Osteoblast (primary cell): ENCODE measurements at regions not wholly inside any gene's neighbourhood (a gene's known extent, or its start where the extent isn't known, plus 50 kb on each side); places are given as distances from the start of the nearest gene placed in this dataset.

Experiments used
- DNase-seq: peaks from one replicate; pipeline ENCODE4 v3.0.0; 2011; ENCODE audit warnings: low spot score, mixed read lengths; ENCODE audit not compliant: insufficient read length; ENCODE audit errors: missing footprints
- H2AFZ ChIP-seq: 2 replicates; pipeline ENCODE4 v1.6.0; 2011; ENCODE audit warnings: mild to moderate bottlenecking, low read length
- H3K27ac ChIP-seq: 2 replicates; pipeline ENCODE4 v1.5.1; 2011; ENCODE audit warnings: mild to moderate bottlenecking, low read depth, low read length, moderate library complexity
- H3K27me3 ChIP-seq: 2 replicates; pipeline ENCODE4 v1.6.0; 2012; ENCODE audit warnings: mild to moderate bottlenecking, control low read depth, inconsistent platforms, low read length, moderate library complexity; ENCODE audit not compliant: insufficient read depth
- H3K36me3 ChIP-seq: 2 replicates; pipeline ENCODE4 v1.5.1; 2011; ENCODE audit warnings: mild to moderate bottlenecking, low read length, control low read depth, moderate library complexity; ENCODE audit not compliant: insufficient read depth
- H3K4me1 ChIP-seq: 2 replicates; pipeline ENCODE4 v1.5.1; 2011; ENCODE audit warnings: mild to moderate bottlenecking, low read length, control low read depth, moderate library complexity; ENCODE audit not compliant: insufficient read depth
- H3K4me2 ChIP-seq: 2 replicates; pipeline ENCODE4 v1.6.0; 2011; ENCODE audit warnings: mild to moderate bottlenecking, low read length; ENCODE audit not compliant: insufficient read depth
- H3K4me3 ChIP-seq: fragments of 200-600 bp; sonication (generic); 3 replicates; pipeline ENCODE4 v1.5.1; 2012; ENCODE audit warnings: mild to moderate bottlenecking, low read length, inconsistent platforms; ENCODE audit not compliant: insufficient read depth
- H3K79me2 ChIP-seq: 2 replicates; pipeline ENCODE4 v1.6.0; 2012; ENCODE audit warnings: mild to moderate bottlenecking, low read length, control low read depth, inconsistent platforms; ENCODE audit not compliant: insufficient read depth
- H3K9me3 ChIP-seq: 2 replicates; pipeline ENCODE4 v1.5.1; 2011; ENCODE audit warnings: low read depth, low read length, control low read depth
- H4K20me1 ChIP-seq: 2 replicates; pipeline ENCODE4 v1.6.0; 2012; ENCODE audit warnings: mild to moderate bottlenecking, low read length, control low read depth; ENCODE audit not compliant: insufficient read depth
- TF ChIP-seq, protein P1 (sequence below): IDR thresholded peaks from 2 replicates; pipeline ENCODE4 v1.5.1; 2011; ENCODE audit warnings: mild to moderate bottlenecking, low read depth, low read length, moderate library complexity; ENCODE audit errors: extremely low read depth

DNA sequence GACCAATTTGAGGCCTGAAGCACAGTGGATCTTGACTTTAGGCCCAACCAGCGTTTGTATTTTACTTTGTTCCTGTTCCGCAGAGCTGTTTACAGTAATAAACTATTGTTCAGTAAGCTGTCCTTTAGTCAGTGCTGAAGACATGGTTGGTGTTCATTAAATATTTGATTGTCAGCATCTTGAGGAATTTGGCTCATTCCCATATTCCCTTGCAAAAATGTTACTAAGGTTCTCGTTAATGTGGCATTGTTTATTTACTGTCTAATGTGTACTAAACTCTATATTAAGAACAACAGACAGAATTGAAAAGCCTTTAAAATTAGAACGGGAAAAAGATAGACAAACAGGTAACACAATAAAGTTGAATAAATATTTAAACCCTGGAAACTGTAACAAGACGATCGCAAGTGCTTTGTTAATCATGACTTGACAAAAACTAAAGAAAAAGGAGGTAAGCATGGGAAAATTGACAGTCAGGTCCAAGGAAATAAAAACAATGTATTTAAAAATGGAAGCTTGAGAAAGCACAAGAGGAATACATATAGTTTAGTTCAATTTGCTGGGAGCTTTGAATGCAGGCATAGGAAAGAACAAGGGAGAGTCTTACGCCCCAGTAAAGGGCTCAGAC is 1060.8 kb upstream of the CRIM1 start:
- no peak for DNase-seq
- Histone ChIP-seq H2AFZ (no peak overlapping the region), H3K36me3 (no peaks in the 10 kb centered on the region), H4K20me1 (no peaks in the 10 kb centered on the region), H3K79me2 (no peaks in the 10 kb centered on the region), H3K27me3 (no peaks in the 10 kb centered on the region), H3K4me2 (no peak overlapping the region), H3K4me3 (no peak overlapping the region), H3K27ac (no peak overlapping the region), H3K4me1 (no peaks in the 10 kb centered on the region), H3K9me3 (no peaks in the 10 kb centered on the region)
- TF ChIP-seq, protein P1, sequence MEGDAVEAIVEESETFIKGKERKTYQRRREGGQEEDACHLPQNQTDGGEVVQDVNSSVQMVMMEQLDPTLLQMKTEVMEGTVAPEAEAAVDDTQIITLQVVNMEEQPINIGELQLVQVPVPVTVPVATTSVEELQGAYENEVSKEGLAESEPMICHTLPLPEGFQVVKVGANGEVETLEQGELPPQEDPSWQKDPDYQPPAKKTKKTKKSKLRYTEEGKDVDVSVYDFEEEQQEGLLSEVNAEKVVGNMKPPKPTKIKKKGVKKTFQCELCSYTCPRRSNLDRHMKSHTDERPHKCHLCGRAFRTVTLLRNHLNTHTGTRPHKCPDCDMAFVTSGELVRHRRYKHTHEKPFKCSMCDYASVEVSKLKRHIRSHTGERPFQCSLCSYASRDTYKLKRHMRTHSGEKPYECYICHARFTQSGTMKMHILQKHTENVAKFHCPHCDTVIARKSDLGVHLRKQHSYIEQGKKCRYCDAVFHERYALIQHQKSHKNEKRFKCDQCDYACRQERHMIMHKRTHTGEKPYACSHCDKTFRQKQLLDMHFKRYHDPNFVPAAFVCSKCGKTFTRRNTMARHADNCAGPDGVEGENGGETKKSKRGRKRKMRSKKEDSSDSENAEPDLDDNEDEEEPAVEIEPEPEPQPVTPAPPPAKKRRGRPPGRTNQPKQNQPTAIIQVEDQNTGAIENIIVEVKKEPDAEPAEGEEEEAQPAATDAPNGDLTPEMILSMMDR, result no peak

DNA sequence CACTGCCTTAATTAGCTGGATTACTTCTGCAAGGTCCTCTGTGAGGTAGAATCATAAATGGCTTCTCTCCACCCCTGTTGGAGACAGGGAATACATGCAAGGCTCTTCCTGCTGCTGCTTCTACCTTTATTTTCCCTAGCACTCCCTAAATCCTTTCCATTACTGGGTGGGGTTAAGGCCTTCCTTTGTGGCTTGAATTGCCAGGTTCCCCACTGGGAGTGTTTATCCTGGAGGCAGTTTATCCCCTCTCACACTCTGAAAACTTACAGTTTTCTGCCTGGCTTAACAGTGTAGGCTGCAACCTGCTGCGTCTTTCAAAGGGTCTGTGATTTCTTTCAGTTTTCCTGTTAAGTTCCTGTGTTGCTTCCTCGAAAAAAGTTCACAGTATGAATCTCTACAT is 1062.3 kb upstream of the CRIM1 start:
- no peak overlapping the region for H3K4me3 ChIP-seq
- H4K20me1 ChIP-seq, result no peaks in the 10 kb centered on the region
- H3K9me3 ChIP-seq, result no peaks in the 10 kb centered on the region
- no peak for DNase-seq
- H3K4me1 ChIP-seq, result no peaks in the 10 kb centered on the region
- H3K4me2 ChIP-seq, result no peak overlapping the region
- no peaks in the 10 kb centered on the region for H3K79me2 ChIP-seq
- TF ChIP-seq, protein P1, result no peak
- no peaks in the 10 kb centered on the region for H3K27me3 ChIP-seq
- H3K36me3 ChIP-seq, result no peaks in the 10 kb centered on the region
- no peak overlapping the region for H2AFZ ChIP-seq
- no peak overlapping the region for H3K27ac ChIP-seq

DNA sequence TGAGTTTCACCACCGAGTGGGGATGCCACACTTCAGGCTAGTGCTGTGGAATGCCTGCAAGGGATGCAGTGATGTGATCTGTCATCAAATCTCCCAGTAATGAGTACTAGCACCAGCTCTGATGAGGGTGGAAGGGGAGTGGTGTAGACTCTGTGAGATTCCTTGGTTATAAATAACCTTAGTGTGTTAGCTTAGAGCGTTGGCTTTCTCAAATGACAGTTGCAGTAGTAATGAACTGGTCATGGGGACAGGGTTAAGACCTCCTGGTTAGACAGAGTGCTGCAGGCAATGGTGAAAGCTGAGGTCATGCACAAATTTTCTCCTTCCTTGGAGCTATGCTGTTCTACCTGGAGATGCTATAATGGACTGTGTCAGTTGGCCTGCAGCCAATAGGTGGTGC is 1063.4 kb upstream of the CRIM1 start:
- DNase-seq, result no peak
- Histone ChIP-seq H3K4me1 (no peaks in the 10 kb centered on the region), H3K9me3 (no peaks in the 10 kb centered on the region), H3K27me3 (no peaks in the 10 kb centered on the region), H2AFZ (no peak overlapping the region), H3K4me2 (no peak overlapping the region), H3K4me3 (no peak overlapping the region), H3K79me2 (no peaks in the 10 kb centered on the region), H3K27ac (no peak overlapping the region), H3K36me3 (no peaks in the 10 kb centered on the region), H4K20me1 (no peaks in the 10 kb centered on the region)
- TF ChIP-seq, protein P1, result no peak

DNA sequence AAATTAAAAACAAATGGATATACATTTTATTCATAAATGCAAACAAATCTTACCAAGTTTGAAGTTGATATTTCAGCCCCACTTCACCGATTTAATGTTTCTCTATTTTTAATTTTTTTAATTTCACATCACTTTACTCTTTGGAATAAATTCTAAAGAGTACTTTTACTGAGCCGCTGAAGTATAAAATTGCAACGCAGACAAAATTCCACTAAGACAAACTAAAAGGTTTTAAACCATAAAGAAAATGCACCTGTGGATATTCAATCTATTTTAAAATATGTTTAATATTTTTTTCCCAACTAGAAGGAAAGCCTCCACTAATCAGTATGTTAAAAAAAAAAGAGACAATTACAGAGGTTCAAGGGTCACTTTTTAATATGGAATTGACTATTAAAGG is 1073.9 kb upstream of the CRIM1 start:
- DNase-seq, result no peak
- Histone ChIP-seq H3K4me3 (no peak overlapping the region), H3K79me2 (no peaks in the 10 kb centered on the region), H3K27ac (no peak overlapping the region), H3K27me3 (no peaks in the 10 kb centered on the region), H3K36me3 (no peaks in the 10 kb centered on the region), H4K20me1 (no peaks in the 10 kb centered on the region), H3K4me1 (no peaks in the 10 kb centered on the region), H3K9me3 (no peaks in the 10 kb centered on the region), H2AFZ (no peak overlapping the region), H3K4me2 (no peak overlapping the region)
- TF ChIP-seq, protein P1, result no peak
